ENCODE measurements at regions not wholly inside any gene's neighbourhood (a gene's known extent, or its start where the extent isn't known, plus 50 kb on each side); places are given as distances from the start of the nearest gene placed in this dataset.

GRCh38 chr4:175412161-175412560 lies 399.9 kb downstream of the GPM6A start:
- TF ChIP-seq CTCF (IDR thresholded peaks at IDR 0.05 in 4 of 5, conservative IDR thresholded peaks at IDR 0.05 in 1 of 5) = no peak
- no peak for TF ChIP-seq POLR2A (IDR thresholded peaks at IDR 0.05)

Data from gastrocnemius medialis (tissue), 4 donors.